Neural cell (in vitro differentiated cells): ENCODE measurements at regions not wholly inside any gene's neighbourhood (a gene's known extent, or its start where the extent isn't known, plus 50 kb on each side); places are given as distances from the start of the nearest gene placed in this dataset.

Source experiments
- H2AFZ ChIP-seq: fragments of 200-600, 300-800 bp; sonication (generic), shearing (Covaris generic); 2 replicates; pipeline ENCODE4 v1.6.0; 2014; ENCODE audit warnings: low read depth, mild to moderate bottlenecking, antibody characterized with exemption, low read length, moderate library complexity
- H3F3A ChIP-seq: fragments of 200-600 bp; shearing (Covaris generic); 2 replicates; pipeline ENCODE4 v1.6.1; 2016; ENCODE audit warnings: mild to moderate bottlenecking, moderate library complexity, mixed read lengths, antibody characterized with exemption, low read length; ENCODE audit not compliant: insufficient read depth, poor library complexity, severe bottlenecking
- H3K27ac ChIP-seq: fragments of 200-600, 300-800 bp; sonication (generic), shearing (Covaris generic); 2 replicates; pipeline ENCODE4 v1.5.1; 2014; ENCODE audit warnings: mild to moderate bottlenecking, low read length, moderate library complexity
- H3K27me3 ChIP-seq: fragments of 300-800, 200-600 bp; sonication (generic), shearing (Covaris generic); 2 replicates; pipeline ENCODE4 v1.6.0; 2014; ENCODE audit warnings: mild to moderate bottlenecking, low read depth, low read length, moderate library complexity; ENCODE audit not compliant: insufficient read depth
- H3K36me3 ChIP-seq: fragments of 300-800, 200-600 bp; sonication (generic), shearing (Covaris generic); 2 replicates; pipeline ENCODE4 v1.5.1; 2014; ENCODE audit warnings: mild to moderate bottlenecking, antibody characterized with exemption, low read length, moderate library complexity; ENCODE audit not compliant: insufficient read depth
- H3K4me2 ChIP-seq: fragments of 300-800, 200-600 bp; sonication (generic), shearing (Covaris generic); 2 replicates; pipeline ENCODE4 v1.6.0; 2014; ENCODE audit warnings: mild to moderate bottlenecking, low read length
- H3K4me3 ChIP-seq: fragments of 300-800, 200-600 bp; sonication (generic), shearing (Covaris generic); 2 replicates; pipeline ENCODE4 v1.5.1; 2014; ENCODE audit warnings: mild to moderate bottlenecking, low read length, moderate library complexity
- H3K79me2 ChIP-seq: fragments of 200-600 bp; shearing (Covaris generic); replicated peaks from 2 replicates; pipeline ENCODE4 v1.6.0; 2014; ENCODE audit warnings: mild to moderate bottlenecking, low read length, moderate library complexity; ENCODE audit not compliant: insufficient read depth
- H3K9ac ChIP-seq: fragments of 300-800, 200-600 bp; sonication (generic), shearing (Covaris generic); 2 replicates; pipeline ENCODE4 v1.6.1; 2016; ENCODE audit warnings: mild to moderate bottlenecking, low read length, mixed read lengths
- H3K9me2 ChIP-seq: fragments of 200-600 bp; shearing (Covaris generic); 2 replicates; pipeline ENCODE4 v1.6.1; 2016; ENCODE audit warnings: mild to moderate bottlenecking, low read length, mixed read lengths; ENCODE audit not compliant: insufficient read depth
- H3K9me3 ChIP-seq: fragments of 200-600, 300-800 bp; sonication (generic), shearing (Covaris generic); 2 replicates; pipeline ENCODE4 v1.6.1; 2016; ENCODE audit warnings: mild to moderate bottlenecking, mixed run types, low read length, moderate library complexity, mixed read lengths
- H4K20me1 ChIP-seq: fragments of 200-600 bp; shearing (Covaris generic); 2 replicates; pipeline ENCODE4 v1.6.1; 2016; ENCODE audit warnings: mild to moderate bottlenecking, mixed run types; ENCODE audit not compliant: insufficient read depth
- EP300 ChIP-seq: fragments of 450-650 bp; conservative IDR thresholded peaks from 2 replicates; pipeline ENCODE4 v1.6.1; 2014; ENCODE audit warnings: antibody characterized with exemption, mild to moderate bottlenecking, moderate library complexity; ENCODE audit not compliant: poor library complexity, severe bottlenecking
- EZH2 ChIP-seq: fragments of 200-600, 300-800 bp; shearing (Covaris generic), sonication (generic); IDR thresholded peaks from 2 replicates; pipeline ENCODE4 v1.6.1; 2014; ENCODE audit warnings: antibody characterized with exemption, low read length, borderline replicate concordance, mild to moderate bottlenecking; ENCODE audit not compliant: insufficient read depth, poor library complexity, severe bottlenecking
- MXI1 ChIP-seq: fragments of 450-650 bp; conservative IDR thresholded peaks from 2 replicates; pipeline ENCODE4 v1.6.1; 2014; ENCODE audit warnings: antibody characterized with exemption, mild to moderate bottlenecking; ENCODE audit not compliant: poor library complexity, severe bottlenecking
- POLR2AphosphoS5 ChIP-seq: IDR thresholded peaks from 2 replicates; pipeline ENCODE4 v1.6.1; 2012
- RAD21 ChIP-seq: fragments of 450-650 bp; conservative IDR thresholded peaks from 2 replicates; pipeline ENCODE4 v1.6.1; 2014; ENCODE audit warnings: antibody characterized with exemption, mild to moderate bottlenecking, moderate library complexity
- REST ChIP-seq: IDR thresholded peaks from 2 replicates; pipeline ENCODE4 v1.6.1; 2012; ENCODE audit warnings: borderline replicate concordance
- SMC3 ChIP-seq: fragments of 450-650 bp; conservative IDR thresholded peaks from 2 replicates; pipeline ENCODE4 v1.6.1; 2014; ENCODE audit warnings: antibody characterized with exemption, mild to moderate bottlenecking, moderate library complexity; ENCODE audit not compliant: poor library complexity
- TAF1 ChIP-seq: IDR thresholded peaks from 2 replicates; pipeline ENCODE4 v1.6.1; 2012; ENCODE audit warnings: low read depth
- TF ChIP-seq, protein P1 (sequence below): fragments of 450-650 bp; IDR thresholded peaks from 2 replicates; pipeline ENCODE4 v1.5.1; 2014; ENCODE audit warnings: antibody characterized with exemption, mild to moderate bottlenecking, moderate library complexity; ENCODE audit not compliant: poor library complexity, severe bottlenecking

GRCh38 chrX:74242050-74242449 lies 61.9 kb upstream of the ZCCHC13 start:
- TF ChIP-seq SMC3 (no peak), EP300 (no peak), TAF1 (no peak), POLR2AphosphoS5 (no peak), EZH2 (no peak), MXI1 (no peak), REST (no peak), RAD21 (no peak)
- TF ChIP-seq, protein P1, sequence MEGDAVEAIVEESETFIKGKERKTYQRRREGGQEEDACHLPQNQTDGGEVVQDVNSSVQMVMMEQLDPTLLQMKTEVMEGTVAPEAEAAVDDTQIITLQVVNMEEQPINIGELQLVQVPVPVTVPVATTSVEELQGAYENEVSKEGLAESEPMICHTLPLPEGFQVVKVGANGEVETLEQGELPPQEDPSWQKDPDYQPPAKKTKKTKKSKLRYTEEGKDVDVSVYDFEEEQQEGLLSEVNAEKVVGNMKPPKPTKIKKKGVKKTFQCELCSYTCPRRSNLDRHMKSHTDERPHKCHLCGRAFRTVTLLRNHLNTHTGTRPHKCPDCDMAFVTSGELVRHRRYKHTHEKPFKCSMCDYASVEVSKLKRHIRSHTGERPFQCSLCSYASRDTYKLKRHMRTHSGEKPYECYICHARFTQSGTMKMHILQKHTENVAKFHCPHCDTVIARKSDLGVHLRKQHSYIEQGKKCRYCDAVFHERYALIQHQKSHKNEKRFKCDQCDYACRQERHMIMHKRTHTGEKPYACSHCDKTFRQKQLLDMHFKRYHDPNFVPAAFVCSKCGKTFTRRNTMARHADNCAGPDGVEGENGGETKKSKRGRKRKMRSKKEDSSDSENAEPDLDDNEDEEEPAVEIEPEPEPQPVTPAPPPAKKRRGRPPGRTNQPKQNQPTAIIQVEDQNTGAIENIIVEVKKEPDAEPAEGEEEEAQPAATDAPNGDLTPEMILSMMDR = no peak
- H3K27me3 ChIP-seq = no peaks in the 10 kb centered on the region

GRCh38 chrX:74238771-74239170 lies 65.2 kb upstream of the ZCCHC13 start:
- Histone ChIP-seq H4K20me1 (no peaks in the 10 kb centered on the region), H3K9ac (no peak overlapping the region), H3K4me3 (no peak overlapping the region), H3K4me2 (no peak overlapping the region), H3K27ac (no peak overlapping the region), H3K9me3 (no peaks in the 10 kb centered on the region), H3K27me3 (no peaks in the 10 kb centered on the region), H3K79me2 (no peaks in the 10 kb centered on the region), H2AFZ (no peak overlapping the region), H3K36me3 (no peaks in the 10 kb centered on the region), H3K9me2 (no peaks in the 10 kb centered on the region), H3F3A (no peaks in the 10 kb centered on the region)
- no peak for TF ChIP-seq EP300
- TF ChIP-seq, protein P1 = no peak
- TF ChIP-seq MXI1 = no peak
- TF ChIP-seq RAD21 = no peak
- TF ChIP-seq EZH2 = no peak
- TF ChIP-seq POLR2AphosphoS5 = no peak
- TF ChIP-seq TAF1 = no peak
- no peak for TF ChIP-seq SMC3
- TF ChIP-seq REST = no peak

More at GRCh38 chrX:74242050-74242449, 61.9 kb upstream of the ZCCHC13 start:
- H3K9me3 ChIP-seq = no peaks in the 10 kb centered on the region
- no peak overlapping the region for H3K9ac ChIP-seq
- no peak overlapping the region for H3K4me2 ChIP-seq
- no peak overlapping the region for H3K27ac ChIP-seq
- no peaks in the 10 kb centered on the region for H3K79me2 ChIP-seq
- no peak overlapping the region for H2AFZ ChIP-seq
- H3K36me3 ChIP-seq = no peaks in the 10 kb centered on the region
- H3K4me3 ChIP-seq = no peak overlapping the region
- H4K20me1 ChIP-seq = no peaks in the 10 kb centered on the region
- no peaks in the 10 kb centered on the region for H3F3A ChIP-seq
- H3K9me2 ChIP-seq = no peaks in the 10 kb centered on the region
